Ishikawa (cell line): ENCODE measurements at regions not wholly inside any gene's neighbourhood (a gene's known extent, or its start where the extent isn't known, plus 50 kb on each side); places are given as distances from the start of the nearest gene placed in this dataset.

ENCODE experiments used
- CEBPB ChIP-seq: IDR thresholded peaks from 2 replicates; pipeline ENCODE4 v1.6.1; 2012
- CREB1 ChIP-seq: IDR thresholded peaks from 2 replicates; pipeline ENCODE4 v1.6.1; 2012; ENCODE audit warnings: low read depth
- EP300 ChIP-seq: IDR thresholded peaks from 2 replicates; pipeline ENCODE4 v1.6.1; 2012; ENCODE audit warnings: borderline replicate concordance
- FOXM1 ChIP-seq: IDR thresholded peaks from 2 replicates; pipeline ENCODE4 v1.6.1; 2012; ENCODE audit warnings: low read depth, borderline replicate concordance
- NFIC ChIP-seq: IDR thresholded peaks from 2 replicates; pipeline ENCODE4 v1.6.1; 2012
- RAD21 ChIP-seq: IDR thresholded peaks from 2 replicates; pipeline ENCODE4 v1.6.1; 2012; ENCODE audit warnings: low read depth
- TAF1 ChIP-seq: IDR thresholded peaks from 2 replicates; pipeline ENCODE4 v1.6.1; 2012; ENCODE audit warnings: low read depth, mild to moderate bottlenecking
- TEAD4 ChIP-seq: IDR thresholded peaks from 2 replicates; pipeline ENCODE4 v1.6.1; 2012
- YY1 ChIP-seq: IDR thresholded peaks from 2 replicates; pipeline ENCODE4 v1.6.1; 2012; ENCODE audit warnings: low read depth
- ZBTB7A ChIP-seq: IDR thresholded peaks from 2 replicates; pipeline ENCODE4 v1.6.1; 2012; ENCODE audit warnings: low read depth
- TF ChIP-seq, protein P1 (sequence below): IDR thresholded peaks from 2 replicates; pipeline ENCODE4 v1.6.1; 2012
- TF ChIP-seq, protein P2 (sequence below): IDR thresholded peaks from 2 replicates; pipeline ENCODE4 v1.6.1; 2012; ENCODE audit warnings: low read depth, mild to moderate bottlenecking

DNA sequence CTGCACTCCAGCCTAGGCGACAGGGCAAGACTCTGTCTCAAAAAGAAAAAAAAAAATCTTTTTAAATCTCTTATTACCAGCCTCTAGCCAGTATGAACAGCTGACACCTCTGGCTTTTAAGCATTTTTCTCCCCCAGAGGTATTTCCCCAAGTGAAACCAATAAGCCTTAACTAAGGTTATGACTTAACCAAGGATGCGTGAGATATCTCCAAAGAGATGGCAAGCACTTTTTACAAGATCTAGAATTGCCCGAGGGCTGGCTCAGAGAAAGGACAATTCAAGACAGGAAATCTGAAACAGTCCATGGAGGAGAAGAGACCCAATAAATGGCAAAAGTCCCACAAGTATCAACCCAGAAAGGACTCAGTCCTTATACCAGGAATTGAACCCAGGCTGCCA is 362.1 kb downstream of the FOXO1 start:
- TF ChIP-seq CEBPB (no peak), RAD21 (no peak), TEAD4 (no peak), ZBTB7A (no peak), CREB1 (no peak), EP300 (no peak), YY1 (no peak), NFIC (no peak), TAF1 (no peak), FOXM1 (no peak)
- TF ChIP-seq, protein P1, sequence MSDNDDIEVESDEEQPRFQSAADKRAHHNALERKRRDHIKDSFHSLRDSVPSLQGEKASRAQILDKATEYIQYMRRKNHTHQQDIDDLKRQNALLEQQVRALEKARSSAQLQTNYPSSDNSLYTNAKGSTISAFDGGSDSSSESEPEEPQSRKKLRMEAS, result no peak
- TF ChIP-seq, protein P2, sequence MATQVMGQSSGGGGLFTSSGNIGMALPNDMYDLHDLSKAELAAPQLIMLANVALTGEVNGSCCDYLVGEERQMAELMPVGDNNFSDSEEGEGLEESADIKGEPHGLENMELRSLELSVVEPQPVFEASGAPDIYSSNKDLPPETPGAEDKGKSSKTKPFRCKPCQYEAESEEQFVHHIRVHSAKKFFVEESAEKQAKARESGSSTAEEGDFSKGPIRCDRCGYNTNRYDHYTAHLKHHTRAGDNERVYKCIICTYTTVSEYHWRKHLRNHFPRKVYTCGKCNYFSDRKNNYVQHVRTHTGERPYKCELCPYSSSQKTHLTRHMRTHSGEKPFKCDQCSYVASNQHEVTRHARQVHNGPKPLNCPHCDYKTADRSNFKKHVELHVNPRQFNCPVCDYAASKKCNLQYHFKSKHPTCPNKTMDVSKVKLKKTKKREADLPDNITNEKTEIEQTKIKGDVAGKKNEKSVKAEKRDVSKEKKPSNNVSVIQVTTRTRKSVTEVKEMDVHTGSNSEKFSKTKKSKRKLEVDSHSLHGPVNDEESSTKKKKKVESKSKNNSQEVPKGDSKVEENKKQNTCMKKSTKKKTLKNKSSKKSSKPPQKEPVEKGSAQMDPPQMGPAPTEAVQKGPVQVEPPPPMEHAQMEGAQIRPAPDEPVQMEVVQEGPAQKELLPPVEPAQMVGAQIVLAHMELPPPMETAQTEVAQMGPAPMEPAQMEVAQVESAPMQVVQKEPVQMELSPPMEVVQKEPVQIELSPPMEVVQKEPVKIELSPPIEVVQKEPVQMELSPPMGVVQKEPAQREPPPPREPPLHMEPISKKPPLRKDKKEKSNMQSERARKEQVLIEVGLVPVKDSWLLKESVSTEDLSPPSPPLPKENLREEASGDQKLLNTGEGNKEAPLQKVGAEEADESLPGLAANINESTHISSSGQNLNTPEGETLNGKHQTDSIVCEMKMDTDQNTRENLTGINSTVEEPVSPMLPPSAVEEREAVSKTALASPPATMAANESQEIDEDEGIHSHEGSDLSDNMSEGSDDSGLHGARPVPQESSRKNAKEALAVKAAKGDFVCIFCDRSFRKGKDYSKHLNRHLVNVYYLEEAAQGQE, result no peak
